CMK (cell line): ENCODE measurements at regions not wholly inside any gene's neighbourhood (a gene's known extent, or its start where the extent isn't known, plus 50 kb on each side); places are given as distances from the start of the nearest gene placed in this dataset.

Experiments
- DNase-seq: peaks from one replicate; pipeline ENCODE4 v3.0.0-alpha.2; 2010; ENCODE audit warnings: low read depth

DNA sequence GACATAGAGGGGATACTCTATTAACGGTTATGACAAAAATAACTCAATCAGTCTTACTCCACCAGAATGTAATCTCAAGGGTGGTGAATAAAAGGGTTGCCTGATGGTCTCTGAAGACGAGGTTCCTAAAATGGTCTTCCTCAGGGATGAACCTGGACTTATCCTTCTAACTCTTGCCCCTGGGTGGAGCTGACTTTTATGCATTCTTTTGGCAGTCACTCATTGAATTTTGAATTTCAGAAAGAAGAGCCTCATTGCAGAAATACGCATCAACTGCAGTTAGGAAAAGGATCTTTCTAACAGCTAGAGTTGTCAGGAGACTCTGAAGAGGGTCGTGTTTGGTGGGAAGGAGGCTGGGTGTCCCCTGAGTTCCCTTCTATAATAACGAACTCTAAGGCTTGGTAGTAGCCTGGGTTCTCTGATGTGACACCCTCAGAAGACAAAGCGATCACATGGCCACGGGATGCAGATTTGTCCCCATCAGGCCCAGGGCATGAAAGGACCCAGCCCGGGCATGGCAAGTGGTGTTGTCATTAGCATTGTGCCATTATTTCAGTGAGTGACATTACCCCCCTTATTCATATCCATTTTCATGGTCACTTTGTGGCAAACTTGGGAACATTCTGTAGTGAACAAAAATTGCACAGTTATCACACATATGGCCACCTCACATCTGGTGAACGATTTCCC is 58.6 kb upstream of the JCAD start:
- no peak for DNase-seq

DNA sequence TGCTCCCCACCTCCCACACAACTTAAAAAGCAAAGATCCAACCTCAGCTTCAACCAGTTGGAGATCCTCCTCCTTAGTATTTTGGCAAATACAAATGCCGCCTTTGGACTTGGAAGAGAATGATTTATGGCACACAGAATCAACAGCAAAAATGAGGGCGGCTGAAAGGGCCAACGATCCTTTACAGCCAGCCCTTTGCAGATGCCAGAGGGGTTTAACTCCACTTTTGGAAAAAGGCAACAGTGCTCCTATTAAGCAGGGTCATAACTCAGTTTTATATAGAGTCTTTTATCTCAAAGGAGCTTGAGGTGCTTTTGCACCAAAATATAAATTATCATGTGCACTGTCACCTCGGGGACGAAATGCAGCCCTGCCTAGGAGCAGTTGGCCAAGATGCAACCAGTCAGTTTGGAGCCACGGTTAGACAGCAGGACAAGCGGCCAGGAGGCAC is 56.7 kb upstream of the JCAD start:
- DNase-seq = no peak

DNA sequence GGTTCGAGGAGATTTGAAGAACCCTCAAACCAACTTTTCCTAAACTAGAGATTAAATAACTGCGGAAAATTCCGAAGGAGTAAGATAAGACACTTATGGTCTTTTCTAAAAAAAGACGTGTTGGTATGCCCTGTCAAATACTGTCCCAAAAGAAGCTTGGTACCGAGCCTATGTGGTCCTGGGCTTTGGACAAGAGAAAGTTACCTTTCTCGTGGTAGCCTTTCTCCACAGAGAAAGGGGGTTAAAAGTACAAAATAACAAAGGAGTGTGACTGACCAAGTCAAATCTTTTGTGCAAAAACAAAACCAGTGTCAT is 56.2 kb upstream of the JCAD start:
- no peak for DNase-seq

DNA sequence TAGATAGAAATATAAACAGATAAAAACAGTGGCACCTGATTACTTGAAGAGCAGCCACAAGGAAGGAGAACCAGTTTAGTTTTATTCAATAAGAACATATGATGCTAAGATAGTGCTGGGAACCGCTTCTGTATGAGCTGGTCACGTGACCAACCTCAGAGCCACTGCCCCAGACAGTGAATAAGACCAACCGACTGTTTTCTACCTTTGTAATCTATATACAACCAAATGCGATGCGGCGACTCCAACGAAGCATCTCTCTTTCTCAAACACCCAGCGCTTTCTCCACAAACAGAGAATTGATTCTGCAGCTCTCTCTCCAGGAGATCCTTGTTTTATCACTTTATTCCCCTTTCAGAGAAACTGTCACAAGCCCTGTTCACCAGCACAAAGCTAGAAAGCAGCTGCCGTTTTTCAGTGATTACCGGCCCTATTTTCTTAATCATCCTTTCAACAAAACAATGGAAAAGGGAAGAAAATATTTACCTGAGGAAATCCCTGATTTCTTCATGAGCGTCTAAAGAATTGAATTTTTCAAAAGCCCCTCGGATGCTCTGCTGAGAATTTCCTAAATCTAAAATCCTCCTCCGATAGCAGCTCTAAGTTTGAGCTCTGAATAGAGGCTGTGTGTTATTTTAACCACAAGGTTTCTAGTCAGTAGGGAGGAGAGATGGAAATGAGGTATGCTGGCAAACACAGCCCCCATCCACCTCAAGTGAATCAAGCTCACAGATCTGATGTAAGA is 55.7 kb upstream of the JCAD start:
- DNase-seq = no peak

DNA sequence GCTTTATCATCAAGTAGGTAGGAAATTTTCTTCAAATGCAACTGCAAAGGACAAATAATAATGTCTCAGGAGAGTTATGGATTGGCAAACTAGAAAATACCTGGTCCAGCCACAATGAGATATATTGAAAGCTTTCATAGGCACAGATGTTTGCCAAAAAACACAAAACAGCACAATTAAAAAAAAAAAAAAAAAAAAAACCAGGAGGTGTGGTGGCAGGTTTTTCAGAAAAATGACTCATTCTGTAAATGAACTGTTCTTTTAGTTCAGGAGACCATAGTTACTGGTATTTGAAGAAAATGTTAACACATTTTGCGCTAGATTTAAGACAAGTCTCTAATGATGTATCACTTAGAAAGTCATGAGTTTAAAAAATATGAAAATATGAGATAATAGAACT is 55.0 kb upstream of the JCAD start:
- no peak for DNase-seq

DNA sequence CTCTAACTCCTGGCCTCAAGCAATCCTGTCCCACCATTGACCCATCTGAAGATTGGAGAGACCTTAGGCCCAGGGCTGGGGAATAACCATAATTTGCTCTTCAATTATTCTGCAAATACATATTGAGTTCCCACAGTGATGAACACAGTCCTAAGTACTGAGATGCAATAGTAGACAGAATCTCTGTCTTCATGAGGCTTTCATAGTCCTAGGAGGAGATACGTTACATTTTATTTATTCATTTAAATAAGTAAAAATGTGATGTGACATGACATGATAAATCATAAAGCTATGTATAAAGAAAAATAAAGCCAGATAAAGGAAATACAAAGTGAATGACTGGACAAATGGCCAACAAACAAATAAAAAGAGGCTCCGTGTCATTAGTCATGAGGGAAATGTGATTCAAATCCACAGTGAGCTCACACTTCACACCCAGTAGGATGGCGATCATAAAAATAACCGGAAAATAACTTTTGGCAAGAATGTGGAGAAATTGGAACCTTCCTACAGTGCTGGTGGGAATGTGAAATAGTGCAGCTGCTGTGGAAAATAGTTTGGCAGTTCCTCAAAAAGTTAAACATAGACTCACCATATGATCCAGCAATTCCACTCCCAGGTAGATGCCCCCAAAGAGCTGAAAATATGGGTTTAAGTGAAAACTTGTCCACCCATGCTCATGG is 52.1 kb upstream of the JCAD start:
- DNase-seq = no peak
